HG03521 (cell line): ENCODE measurements at regions not wholly inside any gene's neighbourhood (a gene's known extent, or its start where the extent isn't known, plus 50 kb on each side); places are given as distances from the start of the nearest gene placed in this dataset.

Experiments used
- ATAC-seq: cut with Tn5 transposase; IDR thresholded peaks from one replicate; pipeline ENCODE4 v1.9.1; 2021; ENCODE audit warnings: mild to moderate bottlenecking, moderate library complexity; ENCODE audit not compliant: unreplicated experiment

DNA sequence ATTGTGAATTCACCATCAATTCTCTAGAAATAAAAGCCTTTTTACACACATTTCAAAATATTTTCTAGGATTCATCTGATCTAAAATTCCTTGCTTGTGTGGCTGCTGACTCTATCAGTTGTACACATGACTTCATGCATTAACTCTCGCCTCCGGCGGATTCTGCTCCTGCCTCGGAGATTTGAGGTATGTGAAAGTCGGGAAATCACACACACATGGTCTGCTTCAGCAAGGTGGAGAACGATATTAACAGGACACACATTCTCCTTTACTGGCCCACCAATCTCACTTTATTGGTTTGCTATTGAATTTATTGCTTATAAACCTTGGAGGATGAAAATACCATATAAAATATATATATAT is 855.7 kb downstream of the SLITRK5 start:
- ATAC-seq, result no peak

DNA sequence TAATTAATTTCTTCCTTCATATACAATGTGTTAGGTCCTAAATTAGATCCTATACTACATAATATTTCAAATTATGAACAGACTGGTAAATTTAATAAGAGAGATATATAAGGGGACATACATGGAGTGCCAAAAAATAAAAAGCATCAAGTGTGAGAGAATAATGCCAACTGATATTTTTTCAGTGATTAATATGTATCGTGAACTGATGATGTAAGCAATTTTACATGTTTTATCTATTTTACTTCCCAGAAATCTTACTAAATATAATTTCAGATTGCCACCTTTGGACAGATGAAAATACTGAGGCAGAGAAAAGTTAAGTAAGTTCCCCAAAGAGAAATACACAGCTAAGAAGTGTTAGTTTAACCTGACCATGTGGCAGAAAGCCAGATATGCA is 870.8 kb downstream of the SLITRK5 start:
- ATAC-seq, result no peak

DNA sequence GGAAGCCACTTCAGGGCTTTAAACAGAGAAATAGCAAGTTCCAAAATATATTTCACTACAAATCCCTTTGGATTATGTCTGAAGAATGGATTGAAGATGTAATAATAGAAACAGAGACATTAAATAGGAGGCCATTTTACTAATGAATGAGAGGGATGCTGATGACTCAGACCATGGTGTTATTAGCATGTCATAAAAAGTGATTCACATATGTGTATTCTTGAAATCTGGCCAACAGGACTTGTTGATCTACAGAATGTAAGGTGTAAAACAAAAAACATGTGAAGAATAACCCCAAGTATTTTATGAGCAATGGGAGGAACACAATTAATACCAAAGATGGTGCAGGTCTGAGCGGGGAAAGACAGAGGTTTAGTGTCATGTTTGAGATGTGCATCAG is 873.7 kb downstream of the SLITRK5 start:
- ATAC-seq, result no peak

DNA sequence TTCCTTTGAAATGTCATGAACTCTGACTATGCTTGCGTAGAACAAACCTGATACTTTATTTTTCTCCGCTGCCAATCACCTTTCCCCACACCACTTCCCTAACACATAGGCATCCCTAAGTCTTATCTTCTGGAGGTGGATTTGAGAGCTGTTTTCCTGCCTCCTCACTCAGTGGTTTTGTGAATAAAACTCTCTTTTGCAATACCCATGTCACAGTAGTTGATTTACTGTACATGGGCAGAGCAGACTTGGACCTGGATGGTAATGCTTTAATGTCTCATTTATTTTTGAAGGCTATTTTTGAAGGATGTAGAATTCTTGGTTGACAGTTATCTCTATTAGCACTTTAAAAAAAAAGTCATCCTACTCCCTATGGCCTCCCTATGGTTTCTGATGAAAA is 881.8 kb downstream of the SLITRK5 start:
- no peak for ATAC-seq

DNA sequence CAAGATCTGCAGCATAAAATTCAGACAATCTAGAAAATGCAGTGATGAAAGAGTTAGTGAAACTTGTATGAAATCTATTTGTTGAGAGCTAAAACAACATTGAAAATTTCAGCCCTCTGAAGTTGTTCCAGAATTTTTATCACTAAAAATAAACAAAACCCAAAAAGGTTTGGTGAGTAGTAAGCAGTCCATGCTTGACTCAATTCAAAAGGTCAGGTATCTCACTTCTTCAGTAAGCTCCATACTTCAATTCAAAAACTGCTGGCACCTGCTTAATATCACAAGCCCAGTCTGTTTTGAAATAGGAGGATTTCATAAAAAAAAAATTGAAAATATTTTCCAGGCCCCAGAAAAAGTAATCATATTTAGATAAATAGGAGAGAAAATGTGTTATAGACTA is 894.4 kb downstream of the SLITRK5 start:
- ATAC-seq, result no peak

DNA sequence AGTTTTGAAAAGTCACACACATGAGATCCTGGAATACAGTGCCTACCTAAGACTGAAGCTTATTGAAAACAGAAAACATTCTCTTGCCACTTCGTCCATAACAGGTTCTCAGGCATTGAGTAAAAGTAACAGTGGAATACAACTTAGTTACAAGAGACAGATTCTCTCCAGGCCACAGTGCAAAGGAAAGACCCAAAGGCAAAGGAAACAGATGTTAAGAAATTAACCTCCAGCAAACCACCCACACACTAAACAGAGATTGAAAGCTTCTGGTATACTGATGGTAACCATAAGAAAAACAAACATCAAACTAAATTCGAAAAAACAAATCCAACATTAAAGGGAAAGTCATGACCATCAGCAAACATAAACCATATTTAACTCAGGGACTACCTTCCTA is 914.7 kb downstream of the SLITRK5 start:
- ATAC-seq, result no peak

DNA sequence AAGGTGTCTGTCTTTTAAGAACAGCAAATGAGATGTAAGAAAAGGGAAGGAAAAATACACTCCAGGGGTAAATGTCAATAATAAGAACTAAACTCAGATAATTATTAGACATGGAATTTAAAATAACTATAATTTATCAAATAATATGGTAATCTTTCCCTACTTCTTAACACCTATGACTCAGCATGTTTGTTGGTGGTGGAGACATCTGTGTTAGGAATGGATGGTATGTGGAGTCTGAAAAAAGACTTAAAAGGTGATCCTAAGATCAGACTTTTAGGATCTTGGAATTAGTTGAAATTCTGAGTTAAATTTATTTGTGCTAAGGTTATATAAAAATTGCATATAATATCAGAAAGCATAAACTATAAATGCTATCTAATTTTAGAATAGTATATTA is 915.1 kb downstream of the SLITRK5 start:
- ATAC-seq, result no peak

DNA sequence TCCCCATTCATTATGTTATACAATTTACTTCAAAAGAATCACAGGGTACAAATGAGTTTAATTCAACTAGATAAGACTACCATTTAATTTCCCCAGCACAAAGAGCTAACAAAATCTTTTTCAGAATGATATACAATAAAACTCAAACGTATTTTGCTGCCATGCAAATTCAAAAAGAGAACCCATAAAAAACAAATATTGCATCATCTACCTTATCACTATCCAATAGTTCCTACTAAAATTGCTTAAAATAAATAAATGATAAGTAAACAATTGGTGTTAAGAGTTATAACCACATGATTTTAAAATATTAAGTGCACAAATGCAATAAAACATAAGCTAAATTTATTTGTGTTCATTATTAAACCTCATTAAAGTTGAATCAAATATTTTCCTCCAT is 919.4 kb downstream of the SLITRK5 start:
- no peak for ATAC-seq

DNA sequence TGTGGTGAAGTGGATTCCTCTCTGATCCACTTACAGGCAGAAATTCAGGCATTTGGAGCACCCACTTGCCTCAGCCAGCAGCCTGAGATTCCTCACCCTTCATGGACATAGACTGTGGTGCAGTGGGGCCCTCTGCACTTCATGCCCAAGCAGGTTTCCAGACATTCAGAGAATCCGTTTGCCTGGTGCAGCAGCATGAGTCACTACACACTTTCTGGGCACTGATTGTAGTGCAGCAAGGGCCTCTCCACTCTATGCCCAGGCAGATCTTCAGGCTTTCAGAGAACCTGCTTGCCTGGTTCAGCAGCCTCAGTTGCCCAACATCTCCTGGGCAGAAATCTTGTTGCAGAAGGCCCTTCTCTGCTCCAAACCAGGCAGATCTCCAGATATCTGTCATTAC is 920.9 kb downstream of the SLITRK5 start:
- no peak for ATAC-seq

DNA sequence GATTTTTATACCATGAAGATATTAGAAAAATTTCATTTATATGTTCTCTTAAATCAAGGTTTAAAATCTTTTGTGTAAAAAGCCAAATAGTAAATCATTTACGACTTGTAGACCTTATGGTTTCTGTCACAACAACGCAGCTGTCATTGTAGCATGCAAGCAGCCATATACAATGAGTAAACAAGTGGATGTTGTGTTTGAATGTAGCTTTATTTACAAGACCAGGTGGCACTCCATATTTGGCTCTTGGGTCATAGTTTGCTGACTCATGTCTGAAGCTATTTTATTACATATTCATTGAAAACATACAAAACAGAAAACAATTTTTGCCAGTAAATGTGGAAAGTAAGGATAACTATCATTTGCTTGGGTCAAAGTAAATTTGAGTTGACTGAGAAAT is 930.8 kb downstream of the SLITRK5 start:
- ATAC-seq, result no peak

DNA sequence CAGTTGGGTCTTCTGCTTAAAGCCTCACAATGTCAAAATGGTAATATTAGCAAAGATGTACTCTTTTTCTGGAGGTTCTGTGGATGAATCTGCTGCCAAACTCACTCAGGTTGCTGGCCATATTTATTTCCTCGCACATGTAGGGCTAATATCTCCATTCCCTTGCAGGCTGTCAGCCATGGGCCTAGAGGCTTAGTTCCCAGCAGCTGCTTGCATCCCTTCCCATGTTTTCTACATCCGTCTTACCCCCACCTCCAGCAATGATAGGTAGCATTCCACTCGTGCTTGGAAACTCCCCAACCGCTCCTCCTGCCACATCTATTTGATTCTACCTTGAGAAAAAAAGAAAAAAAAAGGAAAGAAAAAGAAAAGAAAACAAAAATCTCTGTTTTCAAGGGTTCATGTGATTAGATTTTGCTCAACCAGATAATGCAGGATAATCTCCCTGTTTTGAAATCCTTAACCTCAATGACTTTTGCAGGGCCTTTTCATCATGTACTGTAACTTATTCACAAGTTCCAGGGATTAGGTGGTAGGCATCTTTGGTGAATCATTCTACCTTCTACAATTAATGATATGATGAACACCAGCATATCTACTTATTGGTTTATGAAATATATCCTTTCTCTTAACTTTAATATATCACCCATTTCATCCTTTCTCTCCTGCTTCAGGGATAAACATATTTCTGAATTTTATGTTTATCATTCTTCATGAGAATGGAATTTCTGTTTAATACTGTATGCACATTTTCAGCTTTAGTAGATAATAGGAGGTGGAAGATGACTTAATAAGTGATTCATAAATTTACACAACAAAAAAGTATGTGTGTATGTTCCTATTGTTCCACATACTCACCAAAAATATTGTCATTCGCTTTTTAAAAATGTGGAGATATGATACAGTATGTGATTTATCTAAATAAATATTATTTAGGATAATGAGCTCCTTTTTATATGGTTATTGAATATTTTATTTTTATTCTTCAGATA is 931.9 kb downstream of the SLITRK5 start:
- ATAC-seq, result no peak

DNA sequence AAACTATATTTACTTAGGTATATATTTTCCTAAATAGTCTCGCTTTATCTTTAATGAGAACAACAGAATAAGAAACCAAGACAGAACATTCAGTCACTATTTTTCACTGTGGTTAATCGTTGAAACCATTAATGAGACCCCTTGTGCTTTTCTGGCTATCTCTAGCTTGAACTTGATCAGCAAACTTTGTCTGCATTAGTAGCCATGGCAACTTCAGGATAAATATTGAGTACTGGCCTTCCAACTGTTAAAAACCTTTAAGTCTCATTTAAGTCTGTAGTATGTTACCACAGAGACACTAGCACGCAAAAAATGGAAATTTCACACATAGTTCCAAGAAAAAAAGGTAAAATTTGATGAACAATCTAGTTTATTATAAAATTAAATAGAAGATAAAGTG is 946.0 kb downstream of the SLITRK5 start:
- no peak for ATAC-seq

DNA sequence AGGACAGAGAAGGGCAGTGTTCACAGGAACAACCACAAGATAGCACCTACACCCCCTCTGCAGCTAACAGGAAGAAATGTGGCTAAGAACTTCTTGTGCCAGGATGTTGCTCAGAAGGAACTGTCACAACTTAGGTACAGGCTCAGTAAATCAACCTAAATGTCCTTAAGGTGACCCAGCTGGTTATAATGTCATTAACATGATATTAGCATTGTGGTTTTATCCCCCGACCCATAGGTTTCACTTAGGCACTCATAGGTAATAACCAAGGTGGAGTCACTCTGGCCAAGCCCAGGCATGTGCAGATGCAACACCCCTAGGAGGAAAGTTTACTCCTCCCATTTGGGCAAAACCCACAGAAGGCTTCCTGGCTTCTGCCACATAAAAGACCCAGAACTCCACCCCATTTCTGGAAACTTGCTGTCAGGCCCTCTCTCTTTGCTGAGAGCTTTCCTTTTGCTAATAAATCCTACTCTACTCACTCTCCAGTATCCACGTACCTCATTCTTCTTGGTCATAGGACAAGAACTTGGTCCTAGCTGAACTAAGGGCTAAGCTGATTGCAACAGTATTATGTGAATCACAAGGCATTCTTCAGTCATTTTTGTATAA is 951.3 kb downstream of the SLITRK5 start:
- no peak for ATAC-seq

DNA sequence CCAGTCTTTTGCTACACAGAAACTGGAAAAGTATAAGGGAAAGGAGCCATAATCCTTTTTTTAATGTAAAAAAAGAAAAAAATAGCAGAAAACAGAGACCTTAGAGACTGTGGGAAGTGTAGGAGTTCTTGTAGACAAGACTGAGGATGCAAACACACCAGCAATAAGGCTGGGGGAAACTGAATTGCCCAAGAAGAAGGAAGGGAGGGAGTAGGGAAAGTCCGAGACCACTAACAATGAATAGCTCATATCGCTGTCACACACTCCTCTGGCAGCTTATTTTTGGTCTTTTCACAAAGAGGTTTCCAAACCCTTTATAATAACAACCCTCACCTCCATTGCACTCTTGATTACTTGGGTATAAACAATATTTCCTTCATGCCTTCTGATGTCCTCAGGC is 952.0 kb downstream of the SLITRK5 start:
- no peak for ATAC-seq

DNA sequence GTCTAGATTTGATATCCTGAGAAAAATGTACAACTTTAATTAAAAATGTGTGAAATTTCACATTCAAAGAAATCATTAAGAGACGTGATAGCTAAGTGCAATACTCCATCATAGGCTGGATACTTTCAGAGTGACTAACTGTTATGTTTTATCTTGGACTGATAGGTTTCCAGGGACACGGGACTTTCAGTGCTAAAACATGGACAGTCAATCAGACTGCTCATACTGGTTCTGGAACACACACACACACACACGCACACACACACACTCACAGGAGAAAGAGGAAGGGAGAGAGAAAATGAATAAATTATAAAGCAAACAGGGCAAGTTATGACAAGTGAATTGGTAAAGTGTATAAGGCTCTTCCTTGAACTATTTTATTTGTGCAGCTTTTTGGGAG is 955.9 kb downstream of the SLITRK5 start:
- no peak for ATAC-seq

DNA sequence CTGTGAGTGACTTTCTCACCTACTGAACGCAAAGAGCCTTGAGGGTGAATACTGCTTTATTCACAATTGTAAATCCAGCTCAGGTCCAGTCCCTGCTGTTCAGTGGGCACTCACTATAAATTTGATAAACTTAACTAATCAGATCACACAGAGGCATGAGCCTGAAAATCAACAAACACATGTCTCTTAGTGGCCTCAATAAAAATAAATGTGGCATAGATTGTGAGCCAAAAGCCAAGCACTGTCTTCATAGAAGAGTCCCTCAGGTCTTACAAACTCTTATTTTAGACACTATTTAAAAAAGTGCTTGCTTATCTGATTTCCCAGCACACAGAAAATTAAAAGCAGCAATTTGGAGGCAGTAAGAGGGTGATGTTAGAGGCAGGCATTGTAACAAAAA is 957.7 kb downstream of the SLITRK5 start:
- ATAC-seq, result no peak

DNA sequence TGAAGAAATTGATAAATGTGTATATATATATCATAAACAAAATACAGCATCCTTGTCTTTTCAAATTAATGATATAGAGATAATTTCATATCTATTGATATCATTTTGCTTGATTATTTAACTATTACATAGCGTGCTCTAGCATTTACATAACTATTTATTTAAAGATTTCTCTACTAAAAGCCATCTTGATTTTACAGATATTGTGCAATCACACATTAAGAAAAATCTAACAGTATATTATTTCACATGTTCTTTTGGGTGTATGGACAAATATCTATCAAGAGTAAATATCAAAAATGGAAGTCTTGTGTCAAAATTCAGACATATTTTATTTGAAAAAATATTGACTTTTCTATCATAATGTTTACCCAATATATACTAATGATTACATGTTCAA is 966.8 kb downstream of the SLITRK5 start:
- ATAC-seq, result no peak

DNA sequence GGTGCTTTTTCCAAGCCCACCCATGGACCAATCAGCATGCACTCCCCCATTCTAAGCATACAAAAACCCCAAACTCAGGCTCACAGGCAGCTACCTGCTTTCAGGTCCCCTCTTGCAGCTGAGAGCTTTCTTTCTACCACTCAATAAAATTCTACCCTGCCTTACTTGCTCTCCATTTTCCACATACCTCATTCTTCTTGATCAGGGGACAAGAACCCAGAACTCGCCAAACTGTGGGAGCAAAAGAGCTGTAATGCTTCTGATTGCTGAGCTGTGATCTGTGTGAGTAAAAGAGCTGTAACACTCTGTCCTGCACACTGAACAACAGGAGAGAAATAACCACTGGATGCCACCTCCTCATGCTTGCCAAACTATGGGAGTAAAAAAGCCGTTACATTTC is 972.1 kb downstream of the SLITRK5 start:
- ATAC-seq, result no peak

DNA sequence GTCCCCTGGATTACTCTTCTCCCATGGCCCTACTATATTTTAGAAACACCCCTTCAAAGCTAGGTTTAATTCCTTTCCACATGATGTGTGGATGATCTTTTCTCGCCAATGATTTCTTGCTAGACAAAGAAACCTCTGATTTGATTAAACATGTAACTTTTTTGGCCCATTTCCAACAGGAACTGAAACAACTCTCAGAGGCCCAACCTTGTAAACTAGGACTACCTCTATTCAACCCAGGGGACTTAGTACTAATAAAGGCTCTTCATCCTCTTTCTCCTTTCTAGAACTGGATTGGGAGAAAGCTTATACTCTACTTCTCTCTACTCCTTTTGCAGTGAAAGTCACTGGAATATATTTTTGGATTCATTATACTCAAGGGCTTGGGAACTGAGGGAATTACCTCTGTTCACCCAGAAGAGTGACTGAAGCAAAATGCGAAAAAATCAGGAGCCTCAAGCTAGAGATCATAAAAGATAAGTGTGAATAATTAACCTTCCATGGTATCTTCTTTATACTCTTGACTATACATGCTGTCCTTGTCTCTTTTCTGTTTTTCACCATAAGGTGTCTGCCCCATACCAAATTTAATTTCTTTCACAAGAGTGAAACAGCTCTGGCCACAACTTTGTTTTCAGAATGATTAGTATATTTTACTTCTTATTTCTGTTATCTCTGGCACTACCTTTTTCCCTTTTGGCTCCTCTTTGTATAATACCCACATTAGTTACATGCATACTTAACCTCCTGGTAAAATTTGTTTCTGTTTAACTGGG is 977.6 kb downstream of the SLITRK5 start:
- ATAC-seq, result no peak

DNA sequence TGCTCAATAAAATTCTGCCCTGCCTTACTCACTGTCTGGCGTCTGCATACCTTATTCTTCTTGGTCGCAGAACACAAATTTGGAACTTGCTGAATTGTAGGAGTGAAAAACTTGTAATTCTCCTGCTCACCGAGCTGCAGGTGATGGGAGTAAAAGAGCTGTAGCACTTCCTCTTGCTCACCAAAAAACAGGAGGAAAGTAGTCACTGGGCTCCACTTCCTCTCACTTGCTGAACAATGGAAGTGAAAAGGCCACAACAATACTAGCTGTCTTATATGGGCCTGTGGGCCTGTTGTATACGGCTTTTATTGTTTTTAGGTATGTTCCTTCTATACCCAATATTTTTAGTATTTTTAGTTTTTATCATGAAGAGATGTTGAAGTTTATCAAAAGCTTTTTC is 978.7 kb downstream of the SLITRK5 start:
- no peak for ATAC-seq

DNA sequence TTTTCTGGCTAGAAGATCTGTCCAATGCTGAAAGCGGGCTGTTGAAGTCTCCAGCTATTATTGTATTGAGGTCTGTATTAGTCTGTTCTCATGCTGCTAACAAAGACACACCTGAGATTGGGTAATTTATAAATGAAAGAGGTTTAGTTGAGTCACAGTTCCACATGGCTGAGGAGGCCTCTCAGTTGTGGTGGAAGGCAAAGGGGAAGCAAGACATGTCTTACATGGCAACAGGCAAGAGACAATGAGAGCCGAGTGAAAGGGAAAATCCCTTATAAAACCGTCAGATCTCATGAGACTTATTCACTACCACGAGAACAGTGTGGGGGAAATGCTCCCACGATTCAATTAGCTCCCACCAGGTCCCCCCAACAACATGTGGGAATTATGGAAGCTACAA is 980.4 kb downstream of the SLITRK5 start:
- ATAC-seq, result no peak

DNA sequence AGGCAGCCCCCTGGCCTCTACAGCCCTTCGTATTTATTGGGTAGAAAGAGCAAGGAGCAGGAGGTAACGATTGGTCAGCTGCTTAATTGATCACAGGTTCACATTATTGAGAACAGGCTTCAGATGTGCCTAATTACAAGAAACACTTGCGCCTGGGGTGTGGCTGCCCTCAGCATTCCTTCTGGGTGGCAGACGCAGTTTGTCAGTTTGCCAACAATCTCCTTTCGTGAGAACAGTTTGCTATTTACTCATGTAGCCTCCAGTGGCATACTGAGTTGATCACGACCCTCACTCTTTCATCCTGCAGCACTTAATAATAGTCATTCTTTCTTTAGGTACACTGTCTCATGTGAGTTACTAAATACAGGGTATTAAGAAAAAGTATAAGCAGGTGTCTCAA is 985.6 kb downstream of the SLITRK5 start:
- no peak for ATAC-seq
